H1 (cell line): ENCODE measurements at regions not wholly inside any gene's neighbourhood (a gene's known extent, or its start where the extent isn't known, plus 50 kb on each side); places are given as distances from the start of the nearest gene placed in this dataset.

Experiments
- CTCF ChIA-PET: fragments of 300-600 bp; sonication (Branson Sonifier 250); formaldehyde crosslinking; loops from one replicate; lab custom pipeline; 2021; ENCODE audit not compliant: partially characterized antibody; lab: Charles Lee
- POLR2A ChIA-PET: fragments of 300-600 bp; sonication (Branson Sonifier 250); formaldehyde crosslinking; loops from one replicate; lab custom pipeline; 2021; ENCODE audit warnings: inconsistent platforms; ENCODE audit not compliant: partially characterized antibody; lab: Charles Lee
- DNase-seq, 2 experiments: peaks; one replicate each; pipeline versions ENCODE4 v3.0.0 to v3.0.0-alpha.2; 2010 to 2022; ENCODE audit warnings: low spot score in 2 of 2, low read depth in 1 of 2, mixed read lengths in 1 of 2
- FAIRE-seq: peaks from 2 replicates; lab custom pipeline; 2011; peaks lifted over from hg19 to GRCh38; lab: Jason Lieb, UNC
- H2AFZ ChIP-seq: 2 replicates; pipeline ENCODE4 v1.8.1; 2012; ENCODE audit warnings: low read length, inconsistent platforms
- H2AK5ac ChIP-seq: 2 replicates; pipeline ENCODE4 v1.6.1; 2013; ENCODE audit warnings: low read depth, low read length
- H2BK120ac ChIP-seq: replicated peaks from 2 replicates; pipeline ENCODE3; 2013; ENCODE audit warnings: low read depth, low read length, inconsistent platforms
- H2BK12ac ChIP-seq: 2 replicates; pipeline ENCODE4 v1.6.1; 2013; ENCODE audit warnings: low read depth, low read length
- H2BK15ac ChIP-seq: 2 replicates; pipeline ENCODE4 v1.6.1; 2013; ENCODE audit warnings: low read length
- H2BK20ac ChIP-seq: 2 replicates; pipeline ENCODE4 v1.6.1; 2013; ENCODE audit warnings: low read length
- H2BK5ac ChIP-seq: 2 replicates; pipeline ENCODE4 v1.6.1; 2013; ENCODE audit warnings: low read depth, low read length
- H3K14ac ChIP-seq: 2 replicates; pipeline ENCODE4 v1.6.1; 2013; ENCODE audit warnings: inconsistent platforms; ENCODE audit not compliant: insufficient read length
- H3K18ac ChIP-seq: 2 replicates; pipeline ENCODE4 v1.6.1; 2013; ENCODE audit warnings: low read length; ENCODE audit errors: extremely low read depth
- H3K23ac ChIP-seq: 2 replicates; pipeline ENCODE4 v1.6.1; 2013; ENCODE audit warnings: inconsistent platforms; ENCODE audit not compliant: insufficient read length
- H3K23me2 ChIP-seq: 2 replicates; pipeline ENCODE4 v1.6.1; 2013; ENCODE audit warnings: low read depth, low read length
- H3K27ac ChIP-seq: 2 replicates; pipeline ENCODE4 v1.6.1; 2011; ENCODE audit warnings: low read depth, low read length, inconsistent platforms
- H3K27me3 ChIP-seq, 4 experiments: replicated peaks in 1 of 4; 1 replicate in 1 of 4; 2 replicates in 3 of 4; pipeline versions ENCODE4 v1.6.1 to v1.8.1; 2011 to 2013; ENCODE audit warnings: low read length in 3 of 4, mild to moderate bottlenecking in 3 of 4, inconsistent platforms in 2 of 4, mixed read lengths in 2 of 4, moderate library complexity in 1 of 4; ENCODE audit not compliant: control insufficient read depth in 3 of 4, insufficient read depth in 3 of 4; ENCODE audit errors: extremely low read depth in 1 of 4
- H3K36me3 ChIP-seq, 4 experiments: 2 replicates each; pipeline versions ENCODE4 v1.6.1 to v1.8.1; 2011 to 2013; ENCODE audit warnings: mild to moderate bottlenecking in 4 of 4, low read length in 3 of 4, moderate library complexity in 2 of 4, control low read depth in 1 of 4, inconsistent platforms in 1 of 4; ENCODE audit not compliant: insufficient read depth in 4 of 4, control insufficient read depth in 2 of 4
- H3K4ac ChIP-seq: replicated peaks from 2 replicates; pipeline ENCODE3; 2013; ENCODE audit warnings: low read length, low read depth, mixed read lengths, inconsistent platforms; ENCODE audit not compliant: insufficient read length
- H3K4me1 ChIP-seq, 4 experiments: replicated peaks in 1 of 4; 1 replicate in 1 of 4; 2 replicates in 3 of 4; pipeline versions ENCODE4 v1.6.1 to v1.8.1; 2011 to 2013; ENCODE audit warnings: low read length in 3 of 4, inconsistent platforms in 2 of 4, mixed read lengths in 1 of 4; ENCODE audit not compliant: insufficient read depth in 4 of 4, control insufficient read depth in 3 of 4
- H3K4me2 ChIP-seq, 2 experiments: 2 replicates each; pipeline versions ENCODE4 v1.6.1 to v1.8.1; 2011 to 2013; ENCODE audit warnings: low read depth in 2 of 2, low read length in 2 of 2, control low read depth in 1 of 2, inconsistent platforms in 1 of 2, mild to moderate bottlenecking in 1 of 2; ENCODE audit not compliant: insufficient read depth in 1 of 2
- H3K4me3 ChIP-seq, 4 experiments: fragments of 200-600, 300-600 bp in 1 of 4; sonication (generic), shearing (Covaris generic), sonication (Bioruptor Twin) in 1 of 4; 2 replicates each; pipeline versions ENCODE4 v1.5.1 to v1.8.1; 2011 to 2016; ENCODE audit warnings: low read length in 4 of 4, low read depth in 3 of 4, control low read depth in 2 of 4, inconsistent platforms in 2 of 4, mild to moderate bottlenecking in 2 of 4, mixed read lengths in 1 of 4, moderate library complexity in 1 of 4; ENCODE audit not compliant: insufficient read depth in 2 of 4; ENCODE audit errors: extremely low read depth in 1 of 4
- H3K56ac ChIP-seq: replicated peaks from 2 replicates; pipeline ENCODE3; 2013; ENCODE audit warnings: low read depth, mild to moderate bottlenecking, mixed read lengths, low read length, inconsistent platforms; ENCODE audit not compliant: insufficient read length
- H3K79me1 ChIP-seq: 2 replicates; pipeline ENCODE4 v1.6.1; 2013; ENCODE audit warnings: low read depth, low read length, control low read depth
- H3K79me2 ChIP-seq, 2 experiments: 2 replicates each; pipeline versions ENCODE4 v1.6.1 to v1.8.1; 2012 to 2013; ENCODE audit warnings: low read length in 2 of 2, mild to moderate bottlenecking in 2 of 2, inconsistent platforms in 1 of 2; ENCODE audit not compliant: insufficient read depth in 2 of 2, control insufficient read depth in 1 of 2
- H3K9ac ChIP-seq, 4 experiments: replicated peaks in 1 of 4; 1 replicate in 1 of 4; 2 replicates in 3 of 4; pipeline versions ENCODE4 v1.6.1 to v1.8.1; 2011 to 2013; ENCODE audit warnings: low read depth in 3 of 4, low read length in 3 of 4, control low read depth in 2 of 4, mild to moderate bottlenecking in 2 of 4, moderate library complexity in 2 of 4, inconsistent platforms in 1 of 4; ENCODE audit errors: extremely low read depth in 1 of 4
- H3K9me3 ChIP-seq, 2 experiments: 2 replicates each; pipeline versions ENCODE4 v1.6.1 to v1.8.1; 2012 to 2013; ENCODE audit warnings: mild to moderate bottlenecking in 2 of 2, moderate library complexity in 2 of 2, control low read depth in 1 of 2, inconsistent platforms in 1 of 2, low read depth in 1 of 2, low read length in 1 of 2, mixed read lengths in 1 of 2; ENCODE audit not compliant: insufficient read depth in 2 of 2
- H4K20me1 ChIP-seq, 2 experiments: replicated peaks in 1 of 2; 2 replicates each; pipeline versions ENCODE3 to v1.8.1; 2011 to 2013; ENCODE audit warnings: inconsistent platforms in 2 of 2, low read length in 2 of 2, mild to moderate bottlenecking in 1 of 2; ENCODE audit not compliant: insufficient read depth in 2 of 2, control insufficient read depth in 1 of 2
- H4K5ac ChIP-seq: 2 replicates; pipeline ENCODE4 v1.6.1; 2013; ENCODE audit warnings: low read length, low read depth, mixed read lengths, inconsistent platforms; ENCODE audit not compliant: insufficient read length
- H4K8ac ChIP-seq: 2 replicates; pipeline ENCODE4 v1.8.0; 2013; ENCODE audit warnings: mild to moderate bottlenecking, moderate library complexity, low read length, inconsistent platforms; ENCODE audit not compliant: insufficient read depth; ENCODE audit errors: extremely low read depth
- H4K91ac ChIP-seq: replicated peaks from 2 replicates; pipeline ENCODE3; 2013; ENCODE audit warnings: low read length, mixed read lengths, inconsistent platforms; ENCODE audit not compliant: insufficient read length
- CTCF ChIP-seq, 3 experiments: IDR thresholded peaks; 1 replicate in 2 of 3; 2 replicates in 1 of 3; pipeline versions ENCODE4 v1.5.1 to v1.6.1; 2011; ENCODE audit warnings: low read length in 3 of 3, mild to moderate bottlenecking in 3 of 3, inconsistent platforms in 2 of 3, low read depth in 1 of 3, moderate library complexity in 1 of 3; ENCODE audit not compliant: insufficient read depth in 1 of 3; ENCODE audit errors: control extremely low read depth in 1 of 3
- HDAC2 ChIP-seq, 2 experiments: fragments of 300-600 bp in 1 of 2; sonication (generic) in 1 of 2; IDR thresholded peaks; 2 replicates each; pipeline ENCODE4 v1.6.1; 2011 to 2012; ENCODE audit warnings: low read depth in 2 of 2, low read length in 2 of 2, mild to moderate bottlenecking in 2 of 2, moderate library complexity in 2 of 2, borderline replicate concordance in 1 of 2, inconsistent platforms in 1 of 2
- KDM1A ChIP-seq: fragments of 200-600, 300-600 bp; sonication (generic); IDR thresholded peaks from 2 replicates; pipeline ENCODE4 v1.7.1; 2016; ENCODE audit warnings: mild to moderate bottlenecking, low read length, borderline replicate concordance
- NANOG ChIP-seq: IDR thresholded peaks from 2 replicates; pipeline ENCODE4 v1.6.1; 2011; ENCODE audit warnings: low read length, low read depth, mild to moderate bottlenecking, inconsistent platforms; ENCODE audit not compliant: insufficient read depth, poor library complexity, severe bottlenecking
- RAD21 ChIP-seq, 2 experiments: IDR thresholded peaks in 1 of 2; conservative IDR thresholded peaks in 1 of 2; 2 replicates each; pipeline ENCODE4 v1.6.1; 2011; ENCODE audit warnings: low read depth in 2 of 2, low read length in 2 of 2, improper control_type of control experiment in 1 of 2, inconsistent platforms in 1 of 2, mild to moderate bottlenecking in 1 of 2, moderate library complexity in 1 of 2
- SP1 ChIP-seq: IDR thresholded peaks from 2 replicates; pipeline ENCODE4 v1.6.1; 2011; ENCODE audit warnings: low read depth, low read length
- SUZ12 ChIP-seq: fragments of 200-600 bp; sonication (generic); IDR thresholded peaks from 2 replicates; pipeline ENCODE4 v1.6.1; 2012; ENCODE audit warnings: mild to moderate bottlenecking, inconsistent platforms, low read length, moderate library complexity, mixed read lengths
- YY1 ChIP-seq: IDR thresholded peaks from 2 replicates; pipeline ENCODE4 v1.6.1; 2011; ENCODE audit warnings: low read depth, mild to moderate bottlenecking, low read length
- WGBS, 2 experiments: shearing (Covaris generic) in 1 of 2; methylation state at CpG; one replicate each; pipeline versions ENCODE4 v1.1.6 to v1.1.7; 2013 to 2015; ENCODE audit warnings: low lambda C conversion rate in 2 of 2, mixed read lengths in 2 of 2, inconsistent platforms in 1 of 2, low coverage in 1 of 2, missing lambda C conversion rate in 1 of 2; ENCODE audit not compliant: insufficient replicate concordance in 2 of 2, insufficient coverage in 1 of 2, insufficient read length in 1 of 2; ENCODE audit errors: extremely low coverage in 1 of 2, missing lambda C conversion rate in 1 of 2; 5-methylcytosine and 5-hydroxymethylcytosine counted together

- no peak overlapping the region for H2BK15ac ChIP-seq
- peak overlapping the region; percentile 51; the same call in 1 of the 2 replicates for H3K18ac ChIP-seq
- peak overlapping the region in 2 of 4 experiments; percentile 48 to 51; a peak in 4 of 7 replicates for H3K9ac ChIP-seq
- no peaks in the 10 kb centered on the region for H3K79me1 ChIP-seq
- peaks cover 13% of the 10 kb centered on the region; the same call in 1 of the 2 replicates for H3K23me2 ChIP-seq
- ChIA-PET CTCF (interaction anchor here (0.6 to 6.3 kb wide), 42 partner anchors 9 to 300 kb away, joined by 3 to 40 read pairs (median 4); no protein-coding TSS in a partner anchor), POLR2A (interaction anchor here (0.7 to 4.5 kb wide), 9 partner anchors 9 to 301 kb away, joined by 3 to 26 read pairs (median 5); no protein-coding TSS in a partner anchor)
- peak in 1 of 2 experiments; percentile 77 for DNase-seq
- WGBS, 2 experiments, result 5% methylated on average over 35 of the region's 35 CpGs; no CpG with 5 or more reads in 1 of the 2 experiments
- H4K8ac ChIP-seq, result no peak overlapping the region
- no peaks in the 10 kb centered on the region for H4K20me1 ChIP-seq
- H3K36me3 ChIP-seq, result no peaks in the 10 kb centered on the region
- H3K79me2 ChIP-seq, result no peaks in the 10 kb centered on the region
- peak; percentile 65 for FAIRE-seq
- no peak overlapping the region for H2AK5ac ChIP-seq
- H3K9me3 ChIP-seq, result no peaks in the 10 kb centered on the region
- H3K4ac ChIP-seq, result peak overlapping the region; percentile 44
- no peak overlapping the region for H4K5ac ChIP-seq
- H3K27ac ChIP-seq, result no peak overlapping the region
- H3K56ac ChIP-seq, result no peak overlapping the region
- 0 out of 2 replicates have a peak overlapping the region, but pooled peaks have one; percentile 21 for H2BK12ac ChIP-seq
- TF ChIP-seq CTCF (IDR thresholded peaks at IDR 0.05; ENCODE audit: control extremely low read depth in 1 of 3, insufficient read depth in 1 of 3, low read depth in 1 of 3, low read length in 3 of 3) (peak; percentile 75 to 78 (median 77)), SP1 (no peak), HDAC2 (IDR thresholded peaks at IDR 0.05; ENCODE audit: borderline replicate concordance in 1 of 2, low read depth in 2 of 2, low read length in 2 of 2) (peak in 1 of 2 experiments; percentile 89; a peak in 1 of 4 replicates), SUZ12 (0 out of 2 replicates have a peak, but pooled peaks have one; percentile 9), KDM1A (peak; percentile 94), RAD21 (IDR thresholded peaks at IDR 0.05 in 1 of 2, conservative IDR thresholded peaks at IDR 0.05 in 1 of 2; ENCODE audit: low read depth in 2 of 2, low read length in 2 of 2) (peak; percentile 79 to 86), YY1 (0 out of 2 replicates have a peak, but pooled peaks have one; percentile 14), NANOG (no peak)
- no peak overlapping the region for H3K23ac ChIP-seq
- no peak overlapping the region for H3K14ac ChIP-seq
- H3K27me3 ChIP-seq, result peaks cover 9 to 21% (median 19%) of the 10 kb centered on the region in 4 experiments
- peak overlapping the region; percentile 28 to 69 (median 42) for H3K4me3 ChIP-seq
- no peak overlapping the region for H2AFZ ChIP-seq
- no peak overlapping the region for H4K91ac ChIP-seq
- H2BK20ac ChIP-seq, result peak overlapping the region; percentile 23; the same call in 1 of the 2 replicates
- H3K4me2 ChIP-seq, result peak overlapping the region; percentile 86 to 92
- no peak overlapping the region for H2BK120ac ChIP-seq
- H2BK5ac ChIP-seq, result no peak overlapping the region
- H3K4me1 ChIP-seq, result peaks cover 3 to 10% (median 4%) of the 10 kb centered on the region in 4 experiments; a peak in 6 of 7 replicates
Observed at GRCh38 chr20:1802385-1803060, 92.7 kb upstream of the SIRPA start.
